H1 (cell line): ENCODE measurements at regions not wholly inside any gene's neighbourhood (a gene's known extent, or its start where the extent isn't known, plus 50 kb on each side); places are given as distances from the start of the nearest gene placed in this dataset.

Source experiments
- CTCF ChIA-PET: fragments of 300-600 bp; sonication (Branson Sonifier 250); formaldehyde crosslinking; loops from one replicate; lab custom pipeline; 2021; ENCODE audit not compliant: partially characterized antibody; lab: Charles Lee
- POLR2A ChIA-PET: fragments of 300-600 bp; sonication (Branson Sonifier 250); formaldehyde crosslinking; loops from one replicate; lab custom pipeline; 2021; ENCODE audit warnings: inconsistent platforms; ENCODE audit not compliant: partially characterized antibody; lab: Charles Lee
- DNase-seq, 2 experiments: peaks; one replicate each; pipeline versions ENCODE4 v3.0.0 to v3.0.0-alpha.2; 2010 to 2022; ENCODE audit warnings: low spot score in 2 of 2, low read depth in 1 of 2, mixed read lengths in 1 of 2
- FAIRE-seq: peaks from 2 replicates; lab custom pipeline; 2011; peaks lifted over from hg19 to GRCh38; lab: Jason Lieb, UNC
- H2AFZ ChIP-seq: 2 replicates; pipeline ENCODE4 v1.8.1; 2012; ENCODE audit warnings: low read length, inconsistent platforms
- H2AK5ac ChIP-seq: 2 replicates; pipeline ENCODE4 v1.6.1; 2013; ENCODE audit warnings: low read depth, low read length
- H2BK120ac ChIP-seq: replicated peaks from 2 replicates; pipeline ENCODE3; 2013; ENCODE audit warnings: low read depth, low read length, inconsistent platforms
- H2BK12ac ChIP-seq: 2 replicates; pipeline ENCODE4 v1.6.1; 2013; ENCODE audit warnings: low read depth, low read length
- H2BK15ac ChIP-seq: 2 replicates; pipeline ENCODE4 v1.6.1; 2013; ENCODE audit warnings: low read length
- H2BK20ac ChIP-seq: 2 replicates; pipeline ENCODE4 v1.6.1; 2013; ENCODE audit warnings: low read length
- H2BK5ac ChIP-seq: 2 replicates; pipeline ENCODE4 v1.6.1; 2013; ENCODE audit warnings: low read depth, low read length
- H3K14ac ChIP-seq: 2 replicates; pipeline ENCODE4 v1.6.1; 2013; ENCODE audit warnings: inconsistent platforms; ENCODE audit not compliant: insufficient read length
- H3K18ac ChIP-seq: 2 replicates; pipeline ENCODE4 v1.6.1; 2013; ENCODE audit warnings: low read length; ENCODE audit errors: extremely low read depth
- H3K23ac ChIP-seq: 2 replicates; pipeline ENCODE4 v1.6.1; 2013; ENCODE audit warnings: inconsistent platforms; ENCODE audit not compliant: insufficient read length
- H3K23me2 ChIP-seq: 2 replicates; pipeline ENCODE4 v1.6.1; 2013; ENCODE audit warnings: low read depth, low read length
- H3K27ac ChIP-seq: 2 replicates; pipeline ENCODE4 v1.6.1; 2011; ENCODE audit warnings: low read depth, low read length, inconsistent platforms
- H3K27me3 ChIP-seq, 4 experiments: replicated peaks in 1 of 4; 1 replicate in 1 of 4; 2 replicates in 3 of 4; pipeline versions ENCODE4 v1.6.1 to v1.8.1; 2011 to 2013; ENCODE audit warnings: low read length in 3 of 4, mild to moderate bottlenecking in 3 of 4, inconsistent platforms in 2 of 4, mixed read lengths in 2 of 4, moderate library complexity in 1 of 4; ENCODE audit not compliant: control insufficient read depth in 3 of 4, insufficient read depth in 3 of 4; ENCODE audit errors: extremely low read depth in 1 of 4
- H3K36me3 ChIP-seq, 4 experiments: 2 replicates each; pipeline versions ENCODE4 v1.6.1 to v1.8.1; 2011 to 2013; ENCODE audit warnings: mild to moderate bottlenecking in 4 of 4, low read length in 3 of 4, moderate library complexity in 2 of 4, control low read depth in 1 of 4, inconsistent platforms in 1 of 4; ENCODE audit not compliant: insufficient read depth in 4 of 4, control insufficient read depth in 2 of 4
- H3K4ac ChIP-seq: replicated peaks from 2 replicates; pipeline ENCODE3; 2013; ENCODE audit warnings: low read length, low read depth, mixed read lengths, inconsistent platforms; ENCODE audit not compliant: insufficient read length
- H3K4me1 ChIP-seq, 4 experiments: replicated peaks in 1 of 4; 1 replicate in 1 of 4; 2 replicates in 3 of 4; pipeline versions ENCODE4 v1.6.1 to v1.8.1; 2011 to 2013; ENCODE audit warnings: low read length in 3 of 4, inconsistent platforms in 2 of 4, mixed read lengths in 1 of 4; ENCODE audit not compliant: insufficient read depth in 4 of 4, control insufficient read depth in 3 of 4
- H3K4me2 ChIP-seq, 2 experiments: 2 replicates each; pipeline versions ENCODE4 v1.6.1 to v1.8.1; 2011 to 2013; ENCODE audit warnings: low read depth in 2 of 2, low read length in 2 of 2, control low read depth in 1 of 2, inconsistent platforms in 1 of 2, mild to moderate bottlenecking in 1 of 2; ENCODE audit not compliant: insufficient read depth in 1 of 2
- H3K4me3 ChIP-seq, 4 experiments: fragments of 200-600, 300-600 bp in 1 of 4; sonication (generic), shearing (Covaris generic), sonication (Bioruptor Twin) in 1 of 4; 2 replicates each; pipeline versions ENCODE4 v1.5.1 to v1.8.1; 2011 to 2016; ENCODE audit warnings: low read length in 4 of 4, low read depth in 3 of 4, control low read depth in 2 of 4, inconsistent platforms in 2 of 4, mild to moderate bottlenecking in 2 of 4, mixed read lengths in 1 of 4, moderate library complexity in 1 of 4; ENCODE audit not compliant: insufficient read depth in 2 of 4; ENCODE audit errors: extremely low read depth in 1 of 4
- H3K56ac ChIP-seq: replicated peaks from 2 replicates; pipeline ENCODE3; 2013; ENCODE audit warnings: low read depth, mild to moderate bottlenecking, mixed read lengths, low read length, inconsistent platforms; ENCODE audit not compliant: insufficient read length
- H3K79me1 ChIP-seq: 2 replicates; pipeline ENCODE4 v1.6.1; 2013; ENCODE audit warnings: low read depth, low read length, control low read depth
- H3K79me2 ChIP-seq, 2 experiments: 2 replicates each; pipeline versions ENCODE4 v1.6.1 to v1.8.1; 2012 to 2013; ENCODE audit warnings: low read length in 2 of 2, mild to moderate bottlenecking in 2 of 2, inconsistent platforms in 1 of 2; ENCODE audit not compliant: insufficient read depth in 2 of 2, control insufficient read depth in 1 of 2
- H3K9ac ChIP-seq, 4 experiments: replicated peaks in 1 of 4; 1 replicate in 1 of 4; 2 replicates in 3 of 4; pipeline versions ENCODE4 v1.6.1 to v1.8.1; 2011 to 2013; ENCODE audit warnings: low read depth in 3 of 4, low read length in 3 of 4, control low read depth in 2 of 4, mild to moderate bottlenecking in 2 of 4, moderate library complexity in 2 of 4, inconsistent platforms in 1 of 4; ENCODE audit errors: extremely low read depth in 1 of 4
- H3K9me3 ChIP-seq, 2 experiments: 2 replicates each; pipeline versions ENCODE4 v1.6.1 to v1.8.1; 2012 to 2013; ENCODE audit warnings: mild to moderate bottlenecking in 2 of 2, moderate library complexity in 2 of 2, control low read depth in 1 of 2, inconsistent platforms in 1 of 2, low read depth in 1 of 2, low read length in 1 of 2, mixed read lengths in 1 of 2; ENCODE audit not compliant: insufficient read depth in 2 of 2
- H4K20me1 ChIP-seq, 2 experiments: replicated peaks in 1 of 2; 2 replicates each; pipeline versions ENCODE3 to v1.8.1; 2011 to 2013; ENCODE audit warnings: inconsistent platforms in 2 of 2, low read length in 2 of 2, mild to moderate bottlenecking in 1 of 2; ENCODE audit not compliant: insufficient read depth in 2 of 2, control insufficient read depth in 1 of 2
- H4K5ac ChIP-seq: 2 replicates; pipeline ENCODE4 v1.6.1; 2013; ENCODE audit warnings: low read length, low read depth, mixed read lengths, inconsistent platforms; ENCODE audit not compliant: insufficient read length
- H4K8ac ChIP-seq: 2 replicates; pipeline ENCODE4 v1.8.0; 2013; ENCODE audit warnings: mild to moderate bottlenecking, moderate library complexity, low read length, inconsistent platforms; ENCODE audit not compliant: insufficient read depth; ENCODE audit errors: extremely low read depth
- H4K91ac ChIP-seq: replicated peaks from 2 replicates; pipeline ENCODE3; 2013; ENCODE audit warnings: low read length, mixed read lengths, inconsistent platforms; ENCODE audit not compliant: insufficient read length
- CREB1 ChIP-seq: IDR thresholded peaks from 2 replicates; pipeline ENCODE4 v1.6.1; 2012; ENCODE audit warnings: inconsistent platforms
- EGR1 ChIP-seq: IDR thresholded peaks from 2 replicates; pipeline ENCODE4 v1.6.1; 2011; ENCODE audit warnings: low read depth, low read length, borderline replicate concordance
- HDAC6 ChIP-seq: IDR thresholded peaks from one replicate; pipeline ENCODE4 v1.7.1; 2012; ENCODE audit warnings: low read depth, mild to moderate bottlenecking, inconsistent platforms, low read length, moderate library complexity
- POLR2AphosphoS5 ChIP-seq: IDR thresholded peaks from 2 replicates; pipeline ENCODE4 v1.6.1; 2011; ENCODE audit warnings: low read depth, low read length
- SP1 ChIP-seq: IDR thresholded peaks from 2 replicates; pipeline ENCODE4 v1.6.1; 2011; ENCODE audit warnings: low read depth, low read length
- TAF1 ChIP-seq: IDR thresholded peaks from 2 replicates; pipeline ENCODE4 v1.6.1; 2011; ENCODE audit warnings: mild to moderate bottlenecking, low read depth, low read length
- WGBS, 2 experiments: shearing (Covaris generic) in 1 of 2; methylation state at CpG; one replicate each; pipeline versions ENCODE4 v1.1.6 to v1.1.7; 2013 to 2015; ENCODE audit warnings: low lambda C conversion rate in 2 of 2, mixed read lengths in 2 of 2, inconsistent platforms in 1 of 2, low coverage in 1 of 2, missing lambda C conversion rate in 1 of 2; ENCODE audit not compliant: insufficient replicate concordance in 2 of 2, insufficient coverage in 1 of 2, insufficient read length in 1 of 2; ENCODE audit errors: extremely low coverage in 1 of 2, missing lambda C conversion rate in 1 of 2; 5-methylcytosine and 5-hydroxymethylcytosine counted together

GRCh38 chr2:138081225-138082073, 117.2 kb downstream of the HNMT start:
- Histone ChIP-seq H3K9me3 (no peaks in the 10 kb centered on the region), H2AFZ (no peak overlapping the region), H4K91ac (no peak overlapping the region), H3K9ac (no peak overlapping the region), H3K23ac (no peak overlapping the region), H2AK5ac (no peak overlapping the region), H3K4me2 (no peak overlapping the region), H3K23me2 (no peaks in the 10 kb centered on the region), H3K4me3 (no peak overlapping the region), H4K5ac (no peak overlapping the region), H4K8ac (no peak overlapping the region), H3K56ac (no peak overlapping the region), H3K27ac (no peak overlapping the region), H3K27me3 (no peaks in the 10 kb centered on the region), H2BK5ac (no peak overlapping the region), H4K20me1 (no peaks in the 10 kb centered on the region), H3K14ac (no peak overlapping the region), H3K79me1 (no peaks in the 10 kb centered on the region), H2BK20ac (no peak overlapping the region), H3K18ac (no peak overlapping the region), H3K79me2 (no peaks in the 10 kb centered on the region)
- ChIA-PET CTCF (interaction anchor here (1.5 to 1.6 kb wide), 2 partner anchors 8 to 134 kb away, joined by 3 to 4 read pairs; no protein-coding TSS in a partner anchor), POLR2A (no interaction called here)
- no peak for TF ChIP-seq HDAC6
- TF ChIP-seq SP1, result no peak
- no peak for TF ChIP-seq CREB1
- no peak for TF ChIP-seq POLR2AphosphoS5
- no peak for TF ChIP-seq TAF1
- no peak for TF ChIP-seq EGR1
- TF ChIP-seq, all 59 proteins: peak for 0
- Histone ChIP-seq H2BK12ac (no peak overlapping the region), H2BK15ac (no peak overlapping the region), H3K4ac (no peak overlapping the region), H3K4me1 (no peaks in the 10 kb centered on the region), H2BK120ac (no peak overlapping the region), H3K36me3 (no peaks in the 10 kb centered on the region)
- WGBS, 2 experiments, result 82% methylated on average over 8 of the region's 8 CpGs; no CpG with 5 or more reads in 1 of the 2 experiments
- no peak for DNase-seq
- FAIRE-seq, result no peak
